ENCODE measurements at regions not wholly inside any gene's neighbourhood (a gene's known extent, or its start where the extent isn't known, plus 50 kb on each side); places are given as distances from the start of the nearest gene placed in this dataset.

DNA sequence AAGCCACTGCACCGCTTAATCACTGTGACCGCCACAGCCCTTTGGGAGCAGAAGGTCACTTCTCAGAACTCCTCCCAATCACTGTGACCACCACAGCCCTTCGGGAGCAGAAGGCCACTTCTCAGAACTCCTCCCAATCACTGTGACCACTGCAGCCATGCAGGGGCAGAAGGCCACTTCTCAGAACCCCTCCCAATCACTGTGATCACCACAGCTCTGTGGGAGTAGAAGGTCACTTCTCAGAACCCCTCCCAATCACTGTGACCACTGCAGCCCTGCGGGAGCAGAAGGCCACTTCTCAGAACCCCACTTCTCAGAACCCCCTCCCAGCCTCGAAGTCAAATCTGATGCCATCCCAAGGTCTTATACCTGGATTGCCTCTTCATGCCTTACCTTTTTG lies 56.8 kb upstream of the DAPL1 start:
- WGBS (ENCODE audit: insufficient coverage, low coverage, low lambda C conversion rate, missing lambda C conversion rate): 84% methylated on average over 3 of the region's 5 CpGs

DNA sequence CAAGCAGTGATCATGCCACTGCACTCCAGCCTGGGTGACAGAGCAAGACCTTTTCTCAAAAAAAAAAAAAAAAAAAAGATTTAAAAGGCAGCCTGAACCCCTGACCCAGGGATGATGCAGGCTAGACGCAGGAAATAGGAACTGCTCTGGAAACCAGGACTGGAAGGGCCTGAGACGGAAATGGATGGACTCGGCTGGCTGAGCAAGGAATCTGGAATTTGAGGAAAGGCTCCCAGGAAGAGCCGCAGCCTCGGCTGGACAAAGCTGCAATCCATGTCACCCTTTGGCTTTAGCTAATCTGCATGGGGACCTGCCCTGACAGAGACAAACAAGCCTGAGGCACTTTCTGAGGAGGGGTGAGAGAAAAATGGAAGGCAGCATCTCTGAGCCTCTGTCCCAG lies 55.0 kb upstream of the DAPL1 start:
- no peaks in the 10 kb centered on the region for H3K4me1 ChIP-seq
- TF ChIP-seq, protein P1, sequence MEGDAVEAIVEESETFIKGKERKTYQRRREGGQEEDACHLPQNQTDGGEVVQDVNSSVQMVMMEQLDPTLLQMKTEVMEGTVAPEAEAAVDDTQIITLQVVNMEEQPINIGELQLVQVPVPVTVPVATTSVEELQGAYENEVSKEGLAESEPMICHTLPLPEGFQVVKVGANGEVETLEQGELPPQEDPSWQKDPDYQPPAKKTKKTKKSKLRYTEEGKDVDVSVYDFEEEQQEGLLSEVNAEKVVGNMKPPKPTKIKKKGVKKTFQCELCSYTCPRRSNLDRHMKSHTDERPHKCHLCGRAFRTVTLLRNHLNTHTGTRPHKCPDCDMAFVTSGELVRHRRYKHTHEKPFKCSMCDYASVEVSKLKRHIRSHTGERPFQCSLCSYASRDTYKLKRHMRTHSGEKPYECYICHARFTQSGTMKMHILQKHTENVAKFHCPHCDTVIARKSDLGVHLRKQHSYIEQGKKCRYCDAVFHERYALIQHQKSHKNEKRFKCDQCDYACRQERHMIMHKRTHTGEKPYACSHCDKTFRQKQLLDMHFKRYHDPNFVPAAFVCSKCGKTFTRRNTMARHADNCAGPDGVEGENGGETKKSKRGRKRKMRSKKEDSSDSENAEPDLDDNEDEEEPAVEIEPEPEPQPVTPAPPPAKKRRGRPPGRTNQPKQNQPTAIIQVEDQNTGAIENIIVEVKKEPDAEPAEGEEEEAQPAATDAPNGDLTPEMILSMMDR (IDR thresholded peaks at IDR 0.05): no peak
- peak in 2 of 4 donors; percentile 35 to 39 for ATAC-seq
- no peaks in the 10 kb centered on the region for H3K36me3 ChIP-seq
- no peak overlapping the region for H3K4me3 ChIP-seq
- WGBS (ENCODE audit: insufficient coverage, low coverage, low lambda C conversion rate, missing lambda C conversion rate): 61% methylated on average over 4 of the region's 5 CpGs
- intact Hi-C loops (cut with DNase I): loop anchor here in 1 of 2 donors (10.0 kb wide), 1 partner anchor 555 kb away; no protein-coding TSS in a partner anchor
- H3K9me3 ChIP-seq: no peaks in the 10 kb centered on the region
- H3K27me3 ChIP-seq: no peaks in the 10 kb centered on the region
- no peak for DNase-seq
- no peak overlapping the region for H3K27ac ChIP-seq

More for the DNA sequence above, 56.8 kb upstream of the DAPL1 start:
- Histone ChIP-seq H3K27ac (no peak overlapping the region), H3K27me3 (no peaks in the 10 kb centered on the region), H3K36me3 (no peaks in the 10 kb centered on the region), H3K9me3 (no peaks in the 10 kb centered on the region), H3K4me3 (no peak overlapping the region), H3K4me1 (no peaks in the 10 kb centered on the region)
- TF ChIP-seq, protein P1 (IDR thresholded peaks at IDR 0.05): no peak
- TF ChIP-seq POLR2A (IDR thresholded peaks at IDR 0.05): no peak
- intact Hi-C loops (cut with DNase I): no loop called here
- no peak for DNase-seq
- no peak for ATAC-seq

DNA sequence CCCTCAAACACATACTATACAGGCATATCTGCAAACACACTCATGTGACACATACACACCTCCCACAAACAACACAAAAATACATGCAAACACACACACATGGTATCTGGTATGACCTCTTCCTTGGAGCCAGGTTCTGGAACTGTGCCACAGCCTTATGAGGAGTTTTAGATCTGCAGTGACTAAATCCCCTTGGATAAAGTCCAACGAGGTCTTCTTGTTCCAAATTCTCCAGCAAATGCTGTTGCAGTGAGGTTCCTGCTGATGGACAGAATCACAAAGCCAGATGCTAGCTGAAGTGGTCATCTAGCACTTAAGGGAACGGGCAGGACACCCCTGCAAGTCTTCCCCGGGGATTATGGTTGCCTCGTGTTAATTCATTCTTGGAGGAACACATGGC lies 54.5 kb upstream of the DAPL1 start:
- Histone ChIP-seq H3K27ac (no peak overlapping the region), H3K36me3 (no peaks in the 10 kb centered on the region), H3K4me1 (no peaks in the 10 kb centered on the region), H3K27me3 (no peaks in the 10 kb centered on the region), H3K4me3 (no peak overlapping the region), H3K9me3 (no peaks in the 10 kb centered on the region)
- TF ChIP-seq POLR2A (IDR thresholded peaks at IDR 0.05): no peak
- TF ChIP-seq, protein P1 (IDR thresholded peaks at IDR 0.05): no peak
- no peak for ATAC-seq
- WGBS (ENCODE audit: insufficient coverage, low coverage, low lambda C conversion rate, missing lambda C conversion rate): 63% methylated on average over 4 of the region's 4 CpGs
- intact Hi-C loops (cut with DNase I): loop anchor here in 1 of 2 donors (10.0 kb wide), 1 partner anchor 556 kb away; no protein-coding TSS in a partner anchor
- no peak for DNase-seq

DNA sequence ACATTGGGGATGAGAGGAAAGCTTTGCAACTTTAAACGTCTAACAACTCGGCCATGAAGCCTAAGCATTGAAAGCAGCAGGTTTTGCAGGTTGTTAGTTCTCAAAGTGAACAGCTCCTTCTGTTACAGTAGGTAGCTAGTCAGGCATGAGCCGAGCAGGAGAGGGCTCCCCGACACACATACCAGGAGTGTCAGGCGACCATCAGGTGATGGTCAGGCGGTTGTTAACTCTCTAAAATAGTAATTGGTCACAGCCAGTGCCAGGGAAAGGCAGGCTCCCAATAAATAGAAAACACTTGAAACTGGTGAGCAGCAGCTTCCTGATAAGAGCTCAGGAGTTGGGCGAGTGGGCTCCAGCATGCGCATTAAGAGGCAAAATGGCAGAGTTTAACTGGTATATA lies 53.5 kb upstream of the DAPL1 start:
- no peak overlapping the region for H3K27ac ChIP-seq
- ATAC-seq (no peak), DNase-seq (no peak)
- TF ChIP-seq POLR2A (IDR thresholded peaks at IDR 0.05): no peak
- TF ChIP-seq, protein P1 (IDR thresholded peaks at IDR 0.05): no peak
- H3K27me3 ChIP-seq: no peaks in the 10 kb centered on the region
- H3K36me3 ChIP-seq: no peaks in the 10 kb centered on the region
- no peak overlapping the region for H3K4me3 ChIP-seq
- H3K9me3 ChIP-seq: no peaks in the 10 kb centered on the region
- 85% methylated on average over 6 of the region's 8 CpGs for WGBS (ENCODE audit: insufficient coverage, low coverage, low lambda C conversion rate, missing lambda C conversion rate)
- intact Hi-C loops (cut with DNase I): loop anchor here in 1 of 2 donors (10.0 kb wide), 1 partner anchor 557 kb away; no protein-coding TSS in a partner anchor
- H3K4me1 ChIP-seq: no peaks in the 10 kb centered on the region

DNA sequence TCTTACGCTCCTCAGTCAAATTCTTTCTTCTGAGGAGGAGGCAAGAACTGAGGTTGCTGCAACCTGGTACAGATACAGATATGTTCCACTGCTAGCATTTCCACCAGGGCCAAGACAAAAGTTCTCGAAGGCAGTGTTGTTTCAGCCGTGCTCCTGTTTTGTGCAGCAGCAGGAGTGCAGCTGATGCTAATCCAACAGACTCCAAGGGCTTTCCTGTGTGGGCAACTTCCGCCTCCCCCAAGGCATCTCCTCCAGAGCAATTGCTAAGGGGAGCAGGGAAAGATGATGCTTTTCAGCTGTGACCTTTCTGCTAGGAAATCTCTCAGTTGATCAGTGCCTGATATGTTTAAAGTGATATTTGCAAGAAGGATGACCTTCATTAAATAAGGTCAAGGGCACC lies 52.6 kb upstream of the DAPL1 start:
- WGBS (ENCODE audit: insufficient coverage, low coverage, low lambda C conversion rate, missing lambda C conversion rate): 70% methylated on average over 3 of the region's 4 CpGs
- H3K4me3 ChIP-seq: no peak overlapping the region
- no peak overlapping the region for H3K27ac ChIP-seq
- no peaks in the 10 kb centered on the region for H3K9me3 ChIP-seq
- no peaks in the 10 kb centered on the region for H3K27me3 ChIP-seq
- intact Hi-C loops (cut with DNase I): loop anchor here in 1 of 2 donors (10.0 kb wide), 1 partner anchor 558 kb away; no protein-coding TSS in a partner anchor
- no peaks in the 10 kb centered on the region for H3K4me1 ChIP-seq
- ATAC-seq (no peak), DNase-seq (no peak)
- TF ChIP-seq, protein P1 (IDR thresholded peaks at IDR 0.05): no peak
- H3K36me3 ChIP-seq: no peaks in the 10 kb centered on the region

Data from right lobe of liver (tissue), 6 donors.